Inflammatory macrophage (primary cell): ENCODE measurements at regions not wholly inside any gene's neighbourhood (a gene's known extent, or its start where the extent isn't known, plus 50 kb on each side); places are given as distances from the start of the nearest gene placed in this dataset.

Experiments
- DNase-seq, 2 donors: peaks; one replicate each; pipeline ENCODE4 v3.0.0-alpha.2; 2020 to 2022

GRCh38 chr2:33810046-33810835 lies 211.1 kb upstream of the FAM98A start:
- no peak for DNase-seq

- DNase-seq = no peak
Measured at GRCh38 chr2:33806041-33806440, 206.9 kb upstream of the FAM98A start.

GRCh38 chr2:33804155-33804554 lies 205.1 kb upstream of the FAM98A start:
- no peak for DNase-seq

- no peak for DNase-seq
Measured at GRCh38 chr2:33796511-33796910, 197.4 kb upstream of the FAM98A start.

- DNase-seq = no peak
Measured at GRCh38 chr2:33791625-33792024, 192.5 kb upstream of the FAM98A start.

- no peak for DNase-seq
Measured at GRCh38 chr2:33788044-33788443, 188.9 kb upstream of the FAM98A start.

- no peak for DNase-seq
Measured at GRCh38 chr2:33786881-33787280, 187.8 kb upstream of the FAM98A start.

GRCh38 chr2:33785201-33786106 lies 186.4 kb upstream of the FAM98A start:
- DNase-seq = peak; percentile 60 to 79

GRCh38 chr2:33784488-33784887 lies 185.4 kb upstream of the FAM98A start:
- no peak for DNase-seq

- DNase-seq = peak; percentile 33 to 43
Measured at GRCh38 chr2:33782395-33783230, 183.5 kb upstream of the FAM98A start.

GRCh38 chr2:33777786-33778185 lies 178.7 kb upstream of the FAM98A start:
- DNase-seq = no peak

- DNase-seq = no peak
Measured at GRCh38 chr2:33775306-33775705, 176.2 kb upstream of the FAM98A start.

- DNase-seq = no peak
Measured at GRCh38 chr2:33770023-33770422, 170.9 kb upstream of the FAM98A start.

GRCh38 chr2:33766175-33766574 lies 167.1 kb upstream of the FAM98A start:
- no peak for DNase-seq

- no peak for DNase-seq
Measured at GRCh38 chr2:33765122-33765521, 166.0 kb upstream of the FAM98A start.

- DNase-seq = no peak
Measured at GRCh38 chr2:33764551-33764950, 165.5 kb upstream of the FAM98A start.

GRCh38 chr2:33763671-33764310 lies 164.7 kb upstream of the FAM98A start:
- DNase-seq = no peak

- no peak for DNase-seq
Measured at GRCh38 chr2:33762636-33763035, 163.5 kb upstream of the FAM98A start.

- no peak for DNase-seq
Measured at GRCh38 chr2:33746208-33746800, 147.2 kb upstream of the FAM98A start.

GRCh38 chr2:33735096-33735495 lies 136.0 kb upstream of the FAM98A start:
- DNase-seq = no peak

GRCh38 chr2:33730804-33731203 lies 131.7 kb upstream of the FAM98A start:
- no peak for DNase-seq

- no peak for DNase-seq
Measured at GRCh38 chr2:33730193-33730592, 131.1 kb upstream of the FAM98A start.
